Uterus (tissue), 3 donors: ENCODE measurements at regions not wholly inside any gene's neighbourhood (a gene's known extent, or its start where the extent isn't known, plus 50 kb on each side); places are given as distances from the start of the nearest gene placed in this dataset.

ENCODE experiments used
- DNase-seq, 2 donors: peaks; one replicate each; pipeline ENCODE4 v3.0.0-alpha.2; 2019 to 2020
- H3K27ac ChIP-seq, 2 donors: fragments of 200-600 bp; sonication (generic); 1 replicate in 1 of 2; 2 replicates in 1 of 2; pipeline ENCODE4 v1.5.1; 2016 to 2018
- H3K27me3 ChIP-seq, 2 donors: fragments of 200-600 bp; sonication (generic); one replicate each; pipeline ENCODE4 v1.5.1; 2018 to 2019; ENCODE audit warnings: control low read depth in 1 of 2
- H3K36me3 ChIP-seq, 2 donors: fragments of 200-600 bp; sonication (generic); one replicate each; pipeline ENCODE4 v1.5.1; 2019; ENCODE audit warnings: control low read depth in 1 of 2
- H3K4me1 ChIP-seq, 2 donors: fragments of 200-600 bp; sonication (generic); one replicate each; pipeline ENCODE4 v1.5.1; 2018 to 2019; ENCODE audit warnings: control low read depth in 1 of 2
- H3K4me3 ChIP-seq, 2 donors: fragments of 200-600 bp; sonication (generic); 1 replicate in 1 of 2; 2 replicates in 1 of 2; pipeline ENCODE4 v1.5.1; 2018 to 2019; ENCODE audit warnings: mild to moderate bottlenecking in 1 of 2
- H3K9me3 ChIP-seq, 2 donors: fragments of 200-600 bp; sonication (generic); one replicate each; pipeline ENCODE4 v1.5.1; 2019; ENCODE audit warnings: control low read depth in 1 of 2
- CTCF ChIP-seq, 4 experiments: fragments of 200-600 bp in 2 of 4; fragments of 450-650 bp in 2 of 4; sonication (generic) in 2 of 4; IDR thresholded peaks; one replicate each; pipeline ENCODE4 v1.5.1; 2016 to 2019; ENCODE audit warnings: antibody characterized with exemption in 4 of 4, mild to moderate bottlenecking in 2 of 4, moderate library complexity in 1 of 4
- POLR2A ChIP-seq, 2 donors: fragments of 450-650 bp; IDR thresholded peaks; one replicate each; pipeline ENCODE4 v1.6.1; 2016; ENCODE audit warnings: antibody characterized with exemption in 2 of 2, mild to moderate bottlenecking in 1 of 2, moderate library complexity in 1 of 2
- intact Hi-C: fragments of 100-400 bp; cut with DNase I; formaldehyde crosslinking; loops from one replicate; pipeline ENCODE4 v1.15.1; 2023; ENCODE audit warnings: low total_unique reads
- donor health status: DM: yes; HTN: yes; CAD: no.

- Histone ChIP-seq H3K9me3 (no peaks in the 10 kb centered on the region), H3K27ac (no peak overlapping the region), H3K4me1 (no peaks in the 10 kb centered on the region), H3K27me3 (no peaks in the 10 kb centered on the region), H3K4me3 (no peak overlapping the region), H3K36me3 (no peaks in the 10 kb centered on the region)
- no peak for TF ChIP-seq CTCF (IDR thresholded peaks at IDR 0.05)
- no peak for TF ChIP-seq POLR2A (IDR thresholded peaks at IDR 0.05)
- intact Hi-C loops, result no loop called here
- peak; percentile 4 to 6 for DNase-seq
These were observed 69.5 kb upstream of the DIO3 start for GRCh38 chr14:101491841-101492240.

GRCh38 chr14:101492716-101493115, 68.6 kb upstream of the DIO3 start:
- Histone ChIP-seq H3K4me3 (no peak overlapping the region), H3K27ac (no peak overlapping the region), H3K27me3 (no peaks in the 10 kb centered on the region), H3K4me1 (no peaks in the 10 kb centered on the region), H3K36me3 (no peaks in the 10 kb centered on the region), H3K9me3 (no peaks in the 10 kb centered on the region)
- peak; percentile 11 to 13 for DNase-seq
- TF ChIP-seq CTCF (IDR thresholded peaks at IDR 0.05) (no peak), POLR2A (IDR thresholded peaks at IDR 0.05) (no peak)
- intact Hi-C loops, result no loop called here

GRCh38 chr14:101494826-101495225, 66.5 kb upstream of the DIO3 start:
- no peaks in the 10 kb centered on the region for H3K4me1 ChIP-seq
- no peak overlapping the region for H3K4me3 ChIP-seq
- H3K27me3 ChIP-seq, result no peaks in the 10 kb centered on the region
- TF ChIP-seq POLR2A (IDR thresholded peaks at IDR 0.05), result no peak
- TF ChIP-seq CTCF (IDR thresholded peaks at IDR 0.05), result no peak
- H3K36me3 ChIP-seq, result no peaks in the 10 kb centered on the region
- intact Hi-C loops, result no loop called here
- no peak overlapping the region for H3K27ac ChIP-seq
- peak; percentile 8 to 10 for DNase-seq
- no peaks in the 10 kb centered on the region for H3K9me3 ChIP-seq

GRCh38 chr14:101495284-101495683, 66.0 kb upstream of the DIO3 start:
- Histone ChIP-seq H3K9me3 (no peaks in the 10 kb centered on the region), H3K36me3 (no peaks in the 10 kb centered on the region), H3K4me3 (no peak overlapping the region), H3K27ac (no peak overlapping the region), H3K27me3 (no peaks in the 10 kb centered on the region), H3K4me1 (no peaks in the 10 kb centered on the region)
- TF ChIP-seq CTCF (IDR thresholded peaks at IDR 0.05) (no peak), POLR2A (IDR thresholded peaks at IDR 0.05) (no peak)
- intact Hi-C loops, result no loop called here
- DNase-seq, result peak in 1 of 2 donors; percentile 3

- no peak overlapping the region for H3K4me3 ChIP-seq
- peak; percentile 9 to 11 for DNase-seq
- no peaks in the 10 kb centered on the region for H3K27me3 ChIP-seq
- no peaks in the 10 kb centered on the region for H3K9me3 ChIP-seq
- no peaks in the 10 kb centered on the region for H3K4me1 ChIP-seq
- no peaks in the 10 kb centered on the region for H3K36me3 ChIP-seq
- H3K27ac ChIP-seq, result no peak overlapping the region
- TF ChIP-seq CTCF (IDR thresholded peaks at IDR 0.05) (no peak), POLR2A (IDR thresholded peaks at IDR 0.05) (no peak)
- intact Hi-C loops, result no loop called here
These were observed 65.2 kb upstream of the DIO3 start for GRCh38 chr14:101495827-101496775.
